H1 (cell line): ENCODE measurements at regions not wholly inside any gene's neighbourhood (a gene's known extent, or its start where the extent isn't known, plus 50 kb on each side); places are given as distances from the start of the nearest gene placed in this dataset.
"Not testable (repeated sequence)": the region's sequence is repeated elsewhere in the genome, so short reads cannot be mapped to it uniquely, and the experiment has no call there.

ENCODE experiments used
- CTCF ChIA-PET: fragments of 300-600 bp; sonication (Branson Sonifier 250); formaldehyde crosslinking; loops from one replicate; lab custom pipeline; 2021; ENCODE audit not compliant: partially characterized antibody; lab: Charles Lee
- POLR2A ChIA-PET: fragments of 300-600 bp; sonication (Branson Sonifier 250); formaldehyde crosslinking; loops from one replicate; lab custom pipeline; 2021; ENCODE audit warnings: inconsistent platforms; ENCODE audit not compliant: partially characterized antibody; lab: Charles Lee
- DNase-seq, 2 experiments: peaks; one replicate each; pipeline versions ENCODE4 v3.0.0 to v3.0.0-alpha.2; 2010 to 2022; ENCODE audit warnings: low spot score in 2 of 2, low read depth in 1 of 2, mixed read lengths in 1 of 2
- FAIRE-seq: peaks from 2 replicates; lab custom pipeline; 2011; peaks lifted over from hg19 to GRCh38; lab: Jason Lieb, UNC
- H2AFZ ChIP-seq: 2 replicates; pipeline ENCODE4 v1.8.1; 2012; ENCODE audit warnings: low read length, inconsistent platforms
- H2AK5ac ChIP-seq: 2 replicates; pipeline ENCODE4 v1.6.1; 2013; ENCODE audit warnings: low read depth, low read length
- H2BK120ac ChIP-seq: replicated peaks from 2 replicates; pipeline ENCODE3; 2013; ENCODE audit warnings: low read depth, low read length, inconsistent platforms
- H2BK12ac ChIP-seq: 2 replicates; pipeline ENCODE4 v1.6.1; 2013; ENCODE audit warnings: low read depth, low read length
- H2BK15ac ChIP-seq: 2 replicates; pipeline ENCODE4 v1.6.1; 2013; ENCODE audit warnings: low read length
- H2BK20ac ChIP-seq: 2 replicates; pipeline ENCODE4 v1.6.1; 2013; ENCODE audit warnings: low read length
- H2BK5ac ChIP-seq: 2 replicates; pipeline ENCODE4 v1.6.1; 2013; ENCODE audit warnings: low read depth, low read length
- H3K14ac ChIP-seq: 2 replicates; pipeline ENCODE4 v1.6.1; 2013; ENCODE audit warnings: inconsistent platforms; ENCODE audit not compliant: insufficient read length
- H3K18ac ChIP-seq: 2 replicates; pipeline ENCODE4 v1.6.1; 2013; ENCODE audit warnings: low read length; ENCODE audit errors: extremely low read depth
- H3K23ac ChIP-seq: 2 replicates; pipeline ENCODE4 v1.6.1; 2013; ENCODE audit warnings: inconsistent platforms; ENCODE audit not compliant: insufficient read length
- H3K23me2 ChIP-seq: 2 replicates; pipeline ENCODE4 v1.6.1; 2013; ENCODE audit warnings: low read depth, low read length
- H3K27ac ChIP-seq: 2 replicates; pipeline ENCODE4 v1.6.1; 2011; ENCODE audit warnings: low read depth, low read length, inconsistent platforms
- H3K27me3 ChIP-seq, 4 experiments: replicated peaks in 1 of 4; 1 replicate in 1 of 4; 2 replicates in 3 of 4; pipeline versions ENCODE4 v1.6.1 to v1.8.1; 2011 to 2013; ENCODE audit warnings: low read length in 3 of 4, mild to moderate bottlenecking in 3 of 4, inconsistent platforms in 2 of 4, mixed read lengths in 2 of 4, moderate library complexity in 1 of 4; ENCODE audit not compliant: control insufficient read depth in 3 of 4, insufficient read depth in 3 of 4; ENCODE audit errors: extremely low read depth in 1 of 4
- H3K36me3 ChIP-seq, 4 experiments: 2 replicates each; pipeline versions ENCODE4 v1.6.1 to v1.8.1; 2011 to 2013; ENCODE audit warnings: mild to moderate bottlenecking in 4 of 4, low read length in 3 of 4, moderate library complexity in 2 of 4, control low read depth in 1 of 4, inconsistent platforms in 1 of 4; ENCODE audit not compliant: insufficient read depth in 4 of 4, control insufficient read depth in 2 of 4
- H3K4ac ChIP-seq: replicated peaks from 2 replicates; pipeline ENCODE3; 2013; ENCODE audit warnings: low read length, low read depth, mixed read lengths, inconsistent platforms; ENCODE audit not compliant: insufficient read length
- H3K4me1 ChIP-seq, 4 experiments: replicated peaks in 1 of 4; 1 replicate in 1 of 4; 2 replicates in 3 of 4; pipeline versions ENCODE4 v1.6.1 to v1.8.1; 2011 to 2013; ENCODE audit warnings: low read length in 3 of 4, inconsistent platforms in 2 of 4, mixed read lengths in 1 of 4; ENCODE audit not compliant: insufficient read depth in 4 of 4, control insufficient read depth in 3 of 4
- H3K4me2 ChIP-seq, 2 experiments: 2 replicates each; pipeline versions ENCODE4 v1.6.1 to v1.8.1; 2011 to 2013; ENCODE audit warnings: low read depth in 2 of 2, low read length in 2 of 2, control low read depth in 1 of 2, inconsistent platforms in 1 of 2, mild to moderate bottlenecking in 1 of 2; ENCODE audit not compliant: insufficient read depth in 1 of 2
- H3K4me3 ChIP-seq, 4 experiments: fragments of 200-600, 300-600 bp in 1 of 4; sonication (generic), shearing (Covaris generic), sonication (Bioruptor Twin) in 1 of 4; 2 replicates each; pipeline versions ENCODE4 v1.5.1 to v1.8.1; 2011 to 2016; ENCODE audit warnings: low read length in 4 of 4, low read depth in 3 of 4, control low read depth in 2 of 4, inconsistent platforms in 2 of 4, mild to moderate bottlenecking in 2 of 4, mixed read lengths in 1 of 4, moderate library complexity in 1 of 4; ENCODE audit not compliant: insufficient read depth in 2 of 4; ENCODE audit errors: extremely low read depth in 1 of 4
- H3K56ac ChIP-seq: replicated peaks from 2 replicates; pipeline ENCODE3; 2013; ENCODE audit warnings: low read depth, mild to moderate bottlenecking, mixed read lengths, low read length, inconsistent platforms; ENCODE audit not compliant: insufficient read length
- H3K79me1 ChIP-seq: 2 replicates; pipeline ENCODE4 v1.6.1; 2013; ENCODE audit warnings: low read depth, low read length, control low read depth
- H3K79me2 ChIP-seq, 2 experiments: 2 replicates each; pipeline versions ENCODE4 v1.6.1 to v1.8.1; 2012 to 2013; ENCODE audit warnings: low read length in 2 of 2, mild to moderate bottlenecking in 2 of 2, inconsistent platforms in 1 of 2; ENCODE audit not compliant: insufficient read depth in 2 of 2, control insufficient read depth in 1 of 2
- H3K9ac ChIP-seq, 4 experiments: replicated peaks in 1 of 4; 1 replicate in 1 of 4; 2 replicates in 3 of 4; pipeline versions ENCODE4 v1.6.1 to v1.8.1; 2011 to 2013; ENCODE audit warnings: low read depth in 3 of 4, low read length in 3 of 4, control low read depth in 2 of 4, mild to moderate bottlenecking in 2 of 4, moderate library complexity in 2 of 4, inconsistent platforms in 1 of 4; ENCODE audit errors: extremely low read depth in 1 of 4
- H3K9me3 ChIP-seq, 2 experiments: 2 replicates each; pipeline versions ENCODE4 v1.6.1 to v1.8.1; 2012 to 2013; ENCODE audit warnings: mild to moderate bottlenecking in 2 of 2, moderate library complexity in 2 of 2, control low read depth in 1 of 2, inconsistent platforms in 1 of 2, low read depth in 1 of 2, low read length in 1 of 2, mixed read lengths in 1 of 2; ENCODE audit not compliant: insufficient read depth in 2 of 2
- H4K20me1 ChIP-seq, 2 experiments: replicated peaks in 1 of 2; 2 replicates each; pipeline versions ENCODE3 to v1.8.1; 2011 to 2013; ENCODE audit warnings: inconsistent platforms in 2 of 2, low read length in 2 of 2, mild to moderate bottlenecking in 1 of 2; ENCODE audit not compliant: insufficient read depth in 2 of 2, control insufficient read depth in 1 of 2
- H4K5ac ChIP-seq: 2 replicates; pipeline ENCODE4 v1.6.1; 2013; ENCODE audit warnings: low read length, low read depth, mixed read lengths, inconsistent platforms; ENCODE audit not compliant: insufficient read length
- H4K8ac ChIP-seq: 2 replicates; pipeline ENCODE4 v1.8.0; 2013; ENCODE audit warnings: mild to moderate bottlenecking, moderate library complexity, low read length, inconsistent platforms; ENCODE audit not compliant: insufficient read depth; ENCODE audit errors: extremely low read depth
- H4K91ac ChIP-seq: replicated peaks from 2 replicates; pipeline ENCODE3; 2013; ENCODE audit warnings: low read length, mixed read lengths, inconsistent platforms; ENCODE audit not compliant: insufficient read length
- CEBPB ChIP-seq: IDR thresholded peaks from 2 replicates; pipeline ENCODE4 v1.6.1; 2012; ENCODE audit warnings: low read depth, low read length
- JUN ChIP-seq: IDR thresholded peaks from 2 replicates; pipeline ENCODE4 v1.6.1; 2011; ENCODE audit warnings: low read depth, mild to moderate bottlenecking, improper control_type of control experiment, low read length
- WGBS, 2 experiments: shearing (Covaris generic) in 1 of 2; methylation state at CpG; one replicate each; pipeline versions ENCODE4 v1.1.6 to v1.1.7; 2013 to 2015; ENCODE audit warnings: low lambda C conversion rate in 2 of 2, mixed read lengths in 2 of 2, inconsistent platforms in 1 of 2, low coverage in 1 of 2, missing lambda C conversion rate in 1 of 2; ENCODE audit not compliant: insufficient replicate concordance in 2 of 2, insufficient coverage in 1 of 2, insufficient read length in 1 of 2; ENCODE audit errors: extremely low coverage in 1 of 2, missing lambda C conversion rate in 1 of 2; 5-methylcytosine and 5-hydroxymethylcytosine counted together

- TF ChIP-seq CEBPB (no peak), JUN (no peak)
These were observed 997.4 kb upstream of the GYPC start (continued) for GRCh38 chr2:125658583-125658982.

- H2BK20ac ChIP-seq, CTCF ChIA-PET, H4K20me1 ChIP-seq, H4K5ac ChIP-seq, H3K27ac ChIP-seq, H3K4me2 ChIP-seq, H4K91ac ChIP-seq, H3K56ac ChIP-seq, H4K8ac ChIP-seq, H3K18ac ChIP-seq, H2BK15ac ChIP-seq, H2AFZ ChIP-seq, H3K23ac ChIP-seq, H3K79me1 ChIP-seq, H3K23me2 ChIP-seq, H3K79me2 ChIP-seq, H3K27me3 ChIP-seq, H3K36me3 ChIP-seq, H3K4me3 ChIP-seq, H3K4ac ChIP-seq, H2BK120ac ChIP-seq, H2BK12ac ChIP-seq, H2BK5ac ChIP-seq, H3K9ac ChIP-seq, H3K14ac ChIP-seq, H3K9me3 ChIP-seq, H2AK5ac ChIP-seq, DNase-seq, FAIRE-seq, H3K4me1 ChIP-seq: not testable (repeated sequence)
- 93% methylated on average over 1 of the region's 1 CpG; no CpG with 5 or more reads in 1 of the 2 experiments for WGBS, 2 experiments
- POLR2A ChIA-PET: interaction anchor here (0.5 kb wide), 1 partner anchor 159 kb away, joined by 4 read pairs; no protein-coding TSS in a partner anchor
These were observed 995.6 kb upstream of the GYPC start for GRCh38 chr2:125660369-125660768.
